Neural cell (in vitro differentiated cells): ENCODE measurements at regions not wholly inside any gene's neighbourhood (a gene's known extent, or its start where the extent isn't known, plus 50 kb on each side); places are given as distances from the start of the nearest gene placed in this dataset.

Experiments
- H2AFZ ChIP-seq: fragments of 200-600, 300-800 bp; sonication (generic), shearing (Covaris generic); 2 replicates; pipeline ENCODE4 v1.6.0; 2014; ENCODE audit warnings: low read depth, mild to moderate bottlenecking, antibody characterized with exemption, low read length, moderate library complexity
- H3F3A ChIP-seq: fragments of 200-600 bp; shearing (Covaris generic); 2 replicates; pipeline ENCODE4 v1.6.1; 2016; ENCODE audit warnings: mild to moderate bottlenecking, moderate library complexity, mixed read lengths, antibody characterized with exemption, low read length; ENCODE audit not compliant: insufficient read depth, poor library complexity, severe bottlenecking
- H3K27ac ChIP-seq: fragments of 200-600, 300-800 bp; sonication (generic), shearing (Covaris generic); 2 replicates; pipeline ENCODE4 v1.5.1; 2014; ENCODE audit warnings: mild to moderate bottlenecking, low read length, moderate library complexity
- H3K27me3 ChIP-seq: fragments of 300-800, 200-600 bp; sonication (generic), shearing (Covaris generic); 2 replicates; pipeline ENCODE4 v1.6.0; 2014; ENCODE audit warnings: mild to moderate bottlenecking, low read depth, low read length, moderate library complexity; ENCODE audit not compliant: insufficient read depth
- H3K36me3 ChIP-seq: fragments of 300-800, 200-600 bp; sonication (generic), shearing (Covaris generic); 2 replicates; pipeline ENCODE4 v1.5.1; 2014; ENCODE audit warnings: mild to moderate bottlenecking, antibody characterized with exemption, low read length, moderate library complexity; ENCODE audit not compliant: insufficient read depth
- H3K4me2 ChIP-seq: fragments of 300-800, 200-600 bp; sonication (generic), shearing (Covaris generic); 2 replicates; pipeline ENCODE4 v1.6.0; 2014; ENCODE audit warnings: mild to moderate bottlenecking, low read length
- H3K4me3 ChIP-seq: fragments of 300-800, 200-600 bp; sonication (generic), shearing (Covaris generic); 2 replicates; pipeline ENCODE4 v1.5.1; 2014; ENCODE audit warnings: mild to moderate bottlenecking, low read length, moderate library complexity
- H3K79me2 ChIP-seq: fragments of 200-600 bp; shearing (Covaris generic); replicated peaks from 2 replicates; pipeline ENCODE4 v1.6.0; 2014; ENCODE audit warnings: mild to moderate bottlenecking, low read length, moderate library complexity; ENCODE audit not compliant: insufficient read depth
- H3K9ac ChIP-seq: fragments of 300-800, 200-600 bp; sonication (generic), shearing (Covaris generic); 2 replicates; pipeline ENCODE4 v1.6.1; 2016; ENCODE audit warnings: mild to moderate bottlenecking, low read length, mixed read lengths
- H3K9me2 ChIP-seq: fragments of 200-600 bp; shearing (Covaris generic); 2 replicates; pipeline ENCODE4 v1.6.1; 2016; ENCODE audit warnings: mild to moderate bottlenecking, low read length, mixed read lengths; ENCODE audit not compliant: insufficient read depth
- H3K9me3 ChIP-seq: fragments of 200-600, 300-800 bp; sonication (generic), shearing (Covaris generic); 2 replicates; pipeline ENCODE4 v1.6.1; 2016; ENCODE audit warnings: mild to moderate bottlenecking, mixed run types, low read length, moderate library complexity, mixed read lengths
- H4K20me1 ChIP-seq: fragments of 200-600 bp; shearing (Covaris generic); 2 replicates; pipeline ENCODE4 v1.6.1; 2016; ENCODE audit warnings: mild to moderate bottlenecking, mixed run types; ENCODE audit not compliant: insufficient read depth
- CTCF ChIP-seq: fragments of 450-650 bp; IDR thresholded peaks from 2 replicates; pipeline ENCODE4 v1.5.1; 2014; ENCODE audit warnings: antibody characterized with exemption, mild to moderate bottlenecking, moderate library complexity; ENCODE audit not compliant: poor library complexity, severe bottlenecking
- EP300 ChIP-seq: fragments of 450-650 bp; conservative IDR thresholded peaks from 2 replicates; pipeline ENCODE4 v1.6.1; 2014; ENCODE audit warnings: antibody characterized with exemption, mild to moderate bottlenecking, moderate library complexity; ENCODE audit not compliant: poor library complexity, severe bottlenecking
- EZH2 ChIP-seq: fragments of 200-600, 300-800 bp; shearing (Covaris generic), sonication (generic); IDR thresholded peaks from 2 replicates; pipeline ENCODE4 v1.6.1; 2014; ENCODE audit warnings: antibody characterized with exemption, low read length, borderline replicate concordance, mild to moderate bottlenecking; ENCODE audit not compliant: insufficient read depth, poor library complexity, severe bottlenecking
- MXI1 ChIP-seq: fragments of 450-650 bp; conservative IDR thresholded peaks from 2 replicates; pipeline ENCODE4 v1.6.1; 2014; ENCODE audit warnings: antibody characterized with exemption, mild to moderate bottlenecking; ENCODE audit not compliant: poor library complexity, severe bottlenecking
- POLR2AphosphoS5 ChIP-seq: IDR thresholded peaks from 2 replicates; pipeline ENCODE4 v1.6.1; 2012
- RAD21 ChIP-seq: fragments of 450-650 bp; conservative IDR thresholded peaks from 2 replicates; pipeline ENCODE4 v1.6.1; 2014; ENCODE audit warnings: antibody characterized with exemption, mild to moderate bottlenecking, moderate library complexity
- REST ChIP-seq: IDR thresholded peaks from 2 replicates; pipeline ENCODE4 v1.6.1; 2012; ENCODE audit warnings: borderline replicate concordance
- SMC3 ChIP-seq: fragments of 450-650 bp; conservative IDR thresholded peaks from 2 replicates; pipeline ENCODE4 v1.6.1; 2014; ENCODE audit warnings: antibody characterized with exemption, mild to moderate bottlenecking, moderate library complexity; ENCODE audit not compliant: poor library complexity
- TAF1 ChIP-seq: IDR thresholded peaks from 2 replicates; pipeline ENCODE4 v1.6.1; 2012; ENCODE audit warnings: low read depth

- H4K20me1 ChIP-seq: no peaks in the 10 kb centered on the region
- no peak overlapping the region for H2AFZ ChIP-seq
- H3K27ac ChIP-seq: no peak overlapping the region
- no peaks in the 10 kb centered on the region for H3K79me2 ChIP-seq
- TF ChIP-seq EP300 (peak; percentile 88), POLR2AphosphoS5 (peak; percentile 79), REST (no peak)
- H3K9me2 ChIP-seq: no peaks in the 10 kb centered on the region
- no peaks in the 10 kb centered on the region for H3K9me3 ChIP-seq
- H3K27me3 ChIP-seq: no peaks in the 10 kb centered on the region
- no peak overlapping the region for H3K4me2 ChIP-seq
- H3K36me3 ChIP-seq: no peaks in the 10 kb centered on the region
- no peaks in the 10 kb centered on the region for H3F3A ChIP-seq
- no peak overlapping the region for H3K9ac ChIP-seq
- no peak overlapping the region for H3K4me3 ChIP-seq
These were observed 656.7 kb upstream of the NDST4 start for GRCh38 chr4:115770046-115770543.

GRCh38 chr4:115769396-115769795, 656.0 kb upstream of the NDST4 start:
- Histone ChIP-seq H3K9me3 (no peaks in the 10 kb centered on the region), H3F3A (no peaks in the 10 kb centered on the region), H3K9ac (no peak overlapping the region), H3K9me2 (no peaks in the 10 kb centered on the region), H3K4me3 (no peak overlapping the region), H4K20me1 (no peaks in the 10 kb centered on the region), H3K79me2 (no peaks in the 10 kb centered on the region), H3K27me3 (no peaks in the 10 kb centered on the region), H3K27ac (no peak overlapping the region), H3K36me3 (no peaks in the 10 kb centered on the region), H3K4me2 (no peak overlapping the region), H2AFZ (no peak overlapping the region)
- TF ChIP-seq CTCF (no peak), EP300 (no peak)

- no peaks in the 10 kb centered on the region for H3K9me2 ChIP-seq
- H3K27ac ChIP-seq: no peak overlapping the region
- H4K20me1 ChIP-seq: no peaks in the 10 kb centered on the region
- H3K4me3 ChIP-seq: no peak overlapping the region
- H3K79me2 ChIP-seq: no peaks in the 10 kb centered on the region
- H3K9me3 ChIP-seq: no peaks in the 10 kb centered on the region
- H3K4me2 ChIP-seq: no peak overlapping the region
- H3F3A ChIP-seq: no peaks in the 10 kb centered on the region
- TF ChIP-seq SMC3 (no peak), REST (no peak), EZH2 (no peak), EP300 (no peak), MXI1 (no peak), CTCF (no peak), TAF1 (no peak), RAD21 (no peak), POLR2AphosphoS5 (no peak)
- no peaks in the 10 kb centered on the region for H3K36me3 ChIP-seq
- no peaks in the 10 kb centered on the region for H3K27me3 ChIP-seq
- no peak overlapping the region for H3K9ac ChIP-seq
- H2AFZ ChIP-seq: no peak overlapping the region
These were observed 649.6 kb upstream of the NDST4 start for GRCh38 chr4:115763051-115763450.
